ENCODE measurements at regions not wholly inside any gene's neighbourhood (a gene's known extent, or its start where the extent isn't known, plus 50 kb on each side); places are given as distances from the start of the nearest gene placed in this dataset.

DNA sequence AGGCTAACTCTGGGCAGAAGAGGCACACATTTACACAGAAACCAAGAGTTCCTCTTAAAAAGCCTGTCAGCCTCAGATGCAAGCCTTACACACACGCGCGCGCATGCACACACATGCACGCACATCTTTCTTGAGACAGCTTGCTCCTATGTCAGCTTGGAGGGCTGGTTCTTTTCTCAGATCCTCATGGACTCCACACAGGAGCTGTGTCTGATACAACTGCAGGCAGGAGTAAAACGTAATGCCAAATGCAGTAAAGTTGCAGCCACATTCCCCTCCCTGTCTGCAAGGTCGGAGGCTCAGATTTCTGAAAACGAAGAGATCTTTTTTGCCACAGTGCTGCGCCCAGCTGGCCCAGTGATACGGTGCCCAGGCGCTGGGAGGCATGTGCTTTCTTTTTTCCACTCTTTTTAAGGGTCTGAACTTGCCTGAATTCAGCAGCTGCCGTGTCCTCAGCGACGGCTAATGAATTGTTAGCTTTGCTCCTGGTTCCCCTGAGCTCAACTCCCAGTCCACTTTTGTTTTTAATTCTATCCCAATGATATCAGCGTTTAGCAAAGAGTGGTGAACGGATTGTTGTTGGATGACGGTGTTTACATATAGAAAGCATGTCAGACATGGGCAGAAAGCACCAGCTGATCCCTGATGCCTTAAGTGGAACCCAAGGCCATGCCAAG lies 72.9 kb upstream of the FOXN3 start:
- no peak for TF ChIP-seq POLR2A (IDR thresholded peaks at IDR 0.05)
- TF ChIP-seq, protein P1, sequence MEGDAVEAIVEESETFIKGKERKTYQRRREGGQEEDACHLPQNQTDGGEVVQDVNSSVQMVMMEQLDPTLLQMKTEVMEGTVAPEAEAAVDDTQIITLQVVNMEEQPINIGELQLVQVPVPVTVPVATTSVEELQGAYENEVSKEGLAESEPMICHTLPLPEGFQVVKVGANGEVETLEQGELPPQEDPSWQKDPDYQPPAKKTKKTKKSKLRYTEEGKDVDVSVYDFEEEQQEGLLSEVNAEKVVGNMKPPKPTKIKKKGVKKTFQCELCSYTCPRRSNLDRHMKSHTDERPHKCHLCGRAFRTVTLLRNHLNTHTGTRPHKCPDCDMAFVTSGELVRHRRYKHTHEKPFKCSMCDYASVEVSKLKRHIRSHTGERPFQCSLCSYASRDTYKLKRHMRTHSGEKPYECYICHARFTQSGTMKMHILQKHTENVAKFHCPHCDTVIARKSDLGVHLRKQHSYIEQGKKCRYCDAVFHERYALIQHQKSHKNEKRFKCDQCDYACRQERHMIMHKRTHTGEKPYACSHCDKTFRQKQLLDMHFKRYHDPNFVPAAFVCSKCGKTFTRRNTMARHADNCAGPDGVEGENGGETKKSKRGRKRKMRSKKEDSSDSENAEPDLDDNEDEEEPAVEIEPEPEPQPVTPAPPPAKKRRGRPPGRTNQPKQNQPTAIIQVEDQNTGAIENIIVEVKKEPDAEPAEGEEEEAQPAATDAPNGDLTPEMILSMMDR (IDR thresholded peaks at IDR 0.05), result no peak
